ENCODE measurements at regions not wholly inside any gene's neighbourhood (a gene's known extent, or its start where the extent isn't known, plus 50 kb on each side); places are given as distances from the start of the nearest gene placed in this dataset.

GRCh38 chr3:174662653-174663052, 196.5 kb upstream of the NAALADL2 start:
- TF ChIP-seq CTCF (conservative IDR thresholded peaks at IDR 0.05; ENCODE audit: low read depth, low read length) (no peak), EZH2phosphoT487 (IDR thresholded peaks at IDR 0.05; ENCODE audit: borderline replicate concordance, low read length) (no peak)
